WTC11 (cell line): ENCODE measurements at regions not wholly inside any gene's neighbourhood (a gene's known extent, or its start where the extent isn't known, plus 50 kb on each side); places are given as distances from the start of the nearest gene placed in this dataset.

Source experiments
- ATAC-seq: fragments of 200-7000 bp; cut with Tn5 transposase; 2 replicates; pipeline ENCODE4 v1.10.0; 2021; ENCODE audit warnings: mild to moderate bottlenecking, moderate library complexity
- CTCF ChIA-PET: fragments of 300-600 bp; sonication (Branson Sonifier 250); formaldehyde crosslinking; loops from one replicate; lab custom pipeline; 2021; ENCODE audit warnings: antibody characterized with exemption; lab: Charles Lee
- POLR2A ChIA-PET: fragments of 350-600 bp; sonication (Branson Sonifier 250); formaldehyde crosslinking; loops from one replicate; lab custom pipeline; 2021; ENCODE audit warnings: antibody characterized with exemption; lab: Charles Lee
- DNase-seq: peaks from one replicate; pipeline ENCODE4 v3.0.0; 2021; ENCODE audit warnings: low spot score
- H3K27ac Mint-ChIP-seq: 2 replicates; pipeline ENCODE4 v1.8.0; 2021; ENCODE audit warnings: mixed read lengths
- H3K27me3 Mint-ChIP-seq: 2 replicates; pipeline ENCODE4 v1.8.0; 2021; ENCODE audit warnings: low read depth, mild to moderate bottlenecking, moderate library complexity, mixed read lengths
- H3K36me3 Mint-ChIP-seq: 2 replicates; pipeline ENCODE4 v1.8.0; 2021; ENCODE audit warnings: mixed read lengths
- H3K4me1 Mint-ChIP-seq: 2 replicates; pipeline ENCODE4 v1.8.0; 2022; ENCODE audit warnings: mixed read lengths
- H3K4me3 Mint-ChIP-seq: 2 replicates; pipeline ENCODE4 v1.8.0; 2021; ENCODE audit warnings: mild to moderate bottlenecking, moderate library complexity, mixed read lengths
- H3K9me3 Mint-ChIP-seq: 2 replicates; pipeline ENCODE4 v1.8.0; 2021; ENCODE audit warnings: mixed read lengths
- CBFB ChIP-seq: sonication (generic); formaldehyde crosslinking; IDR thresholded peaks from 2 replicates; pipeline ENCODE4 v1.8.1; 2022; ENCODE audit warnings: mild to moderate bottlenecking, low read depth, missing genetic modification reagents
- CDX4 ChIP-seq: fragments of 250-450 bp; sonication (Bioruptor Pico); IDR thresholded peaks from 2 replicates; pipeline ENCODE4 v1.9.0; 2021; ENCODE audit warnings: moderate library complexity, mild to moderate bottlenecking, inconsistent platforms, borderline replicate concordance
- EMX1 ChIP-seq: fragments of 250-450 bp; sonication (Bioruptor Pico); IDR thresholded peaks from 2 replicates; pipeline ENCODE4 v1.8.0; 2021; ENCODE audit warnings: mild to moderate bottlenecking
- FOXP1 ChIP-seq: sonication (generic); formaldehyde crosslinking; IDR thresholded peaks from 2 replicates; pipeline ENCODE4 v1.8.0; 2022; ENCODE audit warnings: missing genetic modification reagents, mild to moderate bottlenecking, moderate library complexity, borderline replicate concordance
- NR3C1 ChIP-seq: sonication (generic); formaldehyde crosslinking; conservative IDR thresholded peaks from 2 replicates; pipeline ENCODE4 v1.8.1; 2023; ENCODE audit warnings: low read depth, mild to moderate bottlenecking, missing genetic modification reagents
- ZNF121 ChIP-seq: sonication (generic); formaldehyde crosslinking; IDR thresholded peaks from 2 replicates; pipeline ENCODE4 v1.8.0; 2023; ENCODE audit warnings: missing genetic modification reagents
- ZNF138 ChIP-seq: sonication (generic); formaldehyde crosslinking; conservative IDR thresholded peaks from 2 replicates; pipeline ENCODE4 v1.8.1; 2022; ENCODE audit warnings: mild to moderate bottlenecking, moderate library complexity, missing genetic modification reagents
- ZNF425 ChIP-seq: fragments of 250-450 bp; sonication (Bioruptor Pico); conservative IDR thresholded peaks from 2 replicates; pipeline ENCODE4 v1.9.0; 2021; ENCODE audit warnings: mild to moderate bottlenecking
- TF ChIP-seq, protein P1 (sequence below): sonication (generic); formaldehyde crosslinking; IDR thresholded peaks from 2 replicates; pipeline ENCODE4 v1.8.1; 2022; ENCODE audit warnings: low read depth, missing genetic modification reagents, borderline replicate concordance
- TF ChIP-seq, protein P2 (sequence below): sonication (generic); formaldehyde crosslinking; IDR thresholded peaks from 2 replicates; pipeline ENCODE4 v1.8.1; 2023; ENCODE audit warnings: mild to moderate bottlenecking, moderate library complexity, missing genetic modification reagents
- TF ChIP-seq, protein P3 (sequence below): sonication (generic); formaldehyde crosslinking; IDR thresholded peaks from 2 replicates; pipeline ENCODE4 v1.8.0; 2022; ENCODE audit warnings: missing genetic modification reagents

DNA sequence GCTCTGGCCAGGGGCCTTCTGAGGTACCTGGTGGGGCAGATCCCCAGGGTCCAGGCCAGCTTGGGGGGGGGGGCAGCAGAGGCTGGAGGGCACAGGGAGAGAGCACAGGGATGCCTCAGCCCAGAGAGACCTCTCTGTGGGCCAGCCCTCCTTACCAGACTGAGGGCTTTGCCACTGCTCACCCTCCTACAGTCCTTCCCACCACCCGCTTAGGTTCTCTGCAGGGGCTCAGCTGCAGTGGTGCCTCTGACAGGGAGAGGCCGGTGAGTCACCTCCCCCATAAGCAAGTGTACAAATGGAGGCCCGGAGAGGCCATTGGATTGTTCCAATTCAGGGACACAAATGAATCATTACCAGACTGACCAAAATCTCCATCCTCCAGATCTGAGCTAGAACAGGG, 68.1 kb upstream of the LMO1 start:
- ATAC-seq (no peak), DNase-seq (no peak)
- H3K9me3 Mint-ChIP-seq: no peaks in the 10 kb centered on the region
- POLR2A ChIA-PET: no interaction called here
- H3K4me3 Mint-ChIP-seq: no peak overlapping the region
- no peak for TF ChIP-seq ZNF425 (CRISPR knock-in tag)
- TF ChIP-seq NR3C1: no peak
- TF ChIP-seq FOXP1 (CRISPR knock-in tag): no peak
- TF ChIP-seq CBFB (CRISPR knock-in tag): no peak
- TF ChIP-seq CDX4 (CRISPR knock-in tag): no peak
- TF ChIP-seq, protein P1, sequence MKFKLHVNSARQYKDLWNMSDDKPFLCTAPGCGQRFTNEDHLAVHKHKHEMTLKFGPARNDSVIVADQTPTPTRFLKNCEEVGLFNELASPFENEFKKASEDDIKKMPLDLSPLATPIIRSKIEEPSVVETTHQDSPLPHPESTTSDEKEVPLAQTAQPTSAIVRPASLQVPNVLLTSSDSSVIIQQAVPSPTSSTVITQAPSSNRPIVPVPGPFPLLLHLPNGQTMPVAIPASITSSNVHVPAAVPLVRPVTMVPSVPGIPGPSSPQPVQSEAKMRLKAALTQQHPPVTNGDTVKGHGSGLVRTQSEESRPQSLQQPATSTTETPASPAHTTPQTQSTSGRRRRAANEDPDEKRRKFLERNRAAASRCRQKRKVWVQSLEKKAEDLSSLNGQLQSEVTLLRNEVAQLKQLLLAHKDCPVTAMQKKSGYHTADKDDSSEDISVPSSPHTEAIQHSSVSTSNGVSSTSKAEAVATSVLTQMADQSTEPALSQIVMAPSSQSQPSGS: no peak
- TF ChIP-seq EMX1 (CRISPR knock-in tag): no peak
- TF ChIP-seq ZNF121 (CRISPR knock-in tag): no peak
- TF ChIP-seq, protein P2, sequence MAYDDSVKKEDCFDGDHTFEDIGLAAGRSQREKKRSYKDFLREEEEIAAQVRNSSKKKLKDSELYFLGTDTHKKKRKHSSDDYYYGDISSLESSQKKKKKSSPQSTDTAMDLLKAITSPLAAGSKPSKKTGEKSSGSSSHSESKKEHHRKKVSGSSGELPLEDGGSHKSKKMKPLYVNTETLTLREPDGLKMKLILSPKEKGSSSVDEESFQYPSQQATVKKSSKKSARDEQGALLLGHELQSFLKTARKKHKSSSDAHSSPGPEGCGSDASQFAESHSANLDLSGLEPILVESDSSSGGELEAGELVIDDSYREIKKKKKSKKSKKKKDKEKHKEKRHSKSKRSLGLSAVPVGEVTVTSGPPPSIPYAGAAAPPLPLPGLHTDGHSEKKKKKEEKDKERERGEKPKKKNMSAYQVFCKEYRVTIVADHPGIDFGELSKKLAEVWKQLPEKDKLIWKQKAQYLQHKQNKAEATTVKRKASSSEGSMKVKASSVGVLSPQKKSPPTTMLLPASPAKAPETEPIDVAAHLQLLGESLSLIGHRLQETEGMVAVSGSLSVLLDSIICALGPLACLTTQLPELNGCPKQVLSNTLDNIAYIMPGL (CRISPR knock-in tag): no peak
- H3K4me1 Mint-ChIP-seq: peaks cover 28% of the 10 kb centered on the region
- no peaks in the 10 kb centered on the region for H3K36me3 Mint-ChIP-seq
- CTCF ChIA-PET: interaction anchor here (0.7 to 1.0 kb wide), 2 partner anchors 69 to 235 kb away, joined by 3 read pairs; partner anchors contain the start of gene LMO1
- H3K27ac Mint-ChIP-seq: no peak overlapping the region
- no peaks in the 10 kb centered on the region for H3K27me3 Mint-ChIP-seq

DNA sequence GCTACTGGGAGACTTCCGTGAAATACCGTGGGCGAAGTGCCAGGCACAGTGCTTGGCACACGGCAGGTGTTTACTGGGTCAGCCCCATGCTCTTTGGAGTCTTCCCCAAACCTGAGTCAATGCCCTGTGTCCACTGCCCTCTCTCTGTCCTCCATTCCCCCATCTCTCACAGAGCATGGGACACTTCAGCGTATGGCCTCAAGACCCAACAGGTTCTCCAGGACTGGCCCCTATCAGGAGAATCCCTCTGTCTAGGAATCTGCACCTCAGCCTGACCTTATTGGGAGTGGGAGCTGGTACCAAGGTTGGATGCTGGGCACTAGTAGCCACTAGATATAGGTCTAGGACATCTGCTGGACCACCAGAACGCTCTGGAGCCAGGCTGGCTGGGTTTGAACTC, 67.2 kb upstream of the LMO1 start:
- Mint-ChIP-seq H3K27me3 (no peaks in the 10 kb centered on the region), H3K9me3 (no peaks in the 10 kb centered on the region), H3K4me1 (peaks cover 34% of the 10 kb centered on the region), H3K36me3 (no peaks in the 10 kb centered on the region), H3K27ac (no peak overlapping the region), H3K4me3 (no peak overlapping the region)
- no peak for TF ChIP-seq ZNF138 (CRISPR knock-in tag)
- TF ChIP-seq ZNF425 (CRISPR knock-in tag): no peak
- TF ChIP-seq, protein P3, sequence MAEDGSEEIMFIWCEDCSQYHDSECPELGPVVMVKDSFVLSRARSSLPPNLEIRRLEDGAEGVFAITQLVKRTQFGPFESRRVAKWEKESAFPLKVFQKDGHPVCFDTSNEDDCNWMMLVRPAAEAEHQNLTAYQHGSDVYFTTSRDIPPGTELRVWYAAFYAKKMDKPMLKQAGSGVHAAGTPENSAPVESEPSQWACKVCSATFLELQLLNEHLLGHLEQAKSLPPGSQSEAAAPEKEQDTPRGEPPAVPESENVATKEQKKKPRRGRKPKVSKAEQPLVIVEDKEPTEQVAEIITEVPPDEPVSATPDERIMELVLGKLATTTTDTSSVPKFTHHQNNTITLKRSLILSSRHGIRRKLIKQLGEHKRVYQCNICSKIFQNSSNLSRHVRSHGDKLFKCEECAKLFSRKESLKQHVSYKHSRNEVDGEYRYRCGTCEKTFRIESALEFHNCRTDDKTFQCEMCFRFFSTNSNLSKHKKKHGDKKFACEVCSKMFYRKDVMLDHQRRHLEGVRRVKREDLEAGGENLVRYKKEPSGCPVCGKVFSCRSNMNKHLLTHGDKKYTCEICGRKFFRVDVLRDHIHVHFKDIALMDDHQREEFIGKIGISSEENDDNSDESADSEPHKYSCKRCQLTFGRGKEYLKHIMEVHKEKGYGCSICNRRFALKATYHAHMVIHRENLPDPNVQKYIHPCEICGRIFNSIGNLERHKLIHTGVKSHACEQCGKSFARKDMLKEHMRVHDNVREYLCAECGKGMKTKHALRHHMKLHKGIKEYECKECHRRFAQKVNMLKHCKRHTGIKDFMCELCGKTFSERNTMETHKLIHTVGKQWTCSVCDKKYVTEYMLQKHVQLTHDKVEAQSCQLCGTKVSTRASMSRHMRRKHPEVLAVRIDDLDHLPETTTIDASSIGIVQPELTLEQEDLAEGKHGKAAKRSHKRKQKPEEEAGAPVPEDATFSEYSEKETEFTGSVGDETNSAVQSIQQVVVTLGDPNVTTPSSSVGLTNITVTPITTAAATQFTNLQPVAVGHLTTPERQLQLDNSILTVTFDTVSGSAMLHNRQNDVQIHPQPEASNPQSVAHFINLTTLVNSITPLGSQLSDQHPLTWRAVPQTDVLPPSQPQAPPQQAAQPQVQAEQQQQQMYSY (CRISPR knock-in tag): no peak
- no peak for ATAC-seq
- ChIA-PET CTCF (interaction anchor here (0.7 to 1.5 kb wide), 4 partner anchors 9 to 255 kb away, joined by 3 to 4 read pairs (median 3); no protein-coding TSS in a partner anchor), POLR2A (no interaction called here)
- DNase-seq: no peak
